Panc1 (cell line): ENCODE measurements at regions not wholly inside any gene's neighbourhood (a gene's known extent, or its start where the extent isn't known, plus 50 kb on each side); places are given as distances from the start of the nearest gene placed in this dataset.

Experiments
- POLR2AphosphoS5 ChIP-seq: IDR thresholded peaks from 2 replicates; pipeline ENCODE4 v1.6.1; 2012; ENCODE audit warnings: mild to moderate bottlenecking, low read depth, low read length, moderate library complexity
- REST ChIP-seq, 2 experiments: IDR thresholded peaks; 2 replicates each; pipeline ENCODE4 v1.6.1; 2011 to 2012; ENCODE audit warnings: low read depth in 2 of 2, control low read depth in 1 of 2, low read length in 1 of 2, mild to moderate bottlenecking in 1 of 2, moderate library complexity in 1 of 2; ENCODE audit not compliant: insufficient read depth in 1 of 2
- SIN3A ChIP-seq: IDR thresholded peaks from 2 replicates; pipeline ENCODE4 v1.6.1; 2012; ENCODE audit warnings: low read depth, mild to moderate bottlenecking, low read length, moderate library complexity, borderline replicate concordance; ENCODE audit not compliant: insufficient read depth
- TCF7L2 ChIP-seq: IDR thresholded peaks from 2 replicates; pipeline ENCODE4 v1.6.1; 2011; ENCODE audit warnings: mild to moderate bottlenecking, low read depth, low read length, inconsistent platforms
- TF ChIP-seq, protein P1 (sequence below): fragments of 450-650 bp; IDR thresholded peaks from 2 replicates; pipeline ENCODE4 v1.5.1; 2017; ENCODE audit warnings: mild to moderate bottlenecking

DNA sequence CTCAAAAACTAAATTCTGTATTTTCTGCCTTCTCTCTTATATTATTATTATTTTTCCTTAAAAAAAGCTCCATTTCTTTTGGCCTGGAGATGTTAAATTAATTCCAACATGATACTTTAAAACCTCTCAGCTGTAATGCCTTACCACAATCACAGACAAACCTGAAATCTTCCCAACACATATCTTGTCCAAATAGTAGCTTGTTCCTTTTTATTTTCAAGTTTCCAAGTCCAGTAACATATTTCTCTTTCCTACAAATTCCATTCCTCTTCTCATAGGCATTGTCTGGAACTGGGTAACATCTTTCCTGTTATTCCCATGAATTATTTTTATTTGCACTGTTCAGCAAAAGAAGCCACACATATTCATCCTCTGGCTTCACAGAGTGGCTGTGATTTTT lies 137.0 kb downstream of the SLITRK6 start:
- TF ChIP-seq, protein P1, sequence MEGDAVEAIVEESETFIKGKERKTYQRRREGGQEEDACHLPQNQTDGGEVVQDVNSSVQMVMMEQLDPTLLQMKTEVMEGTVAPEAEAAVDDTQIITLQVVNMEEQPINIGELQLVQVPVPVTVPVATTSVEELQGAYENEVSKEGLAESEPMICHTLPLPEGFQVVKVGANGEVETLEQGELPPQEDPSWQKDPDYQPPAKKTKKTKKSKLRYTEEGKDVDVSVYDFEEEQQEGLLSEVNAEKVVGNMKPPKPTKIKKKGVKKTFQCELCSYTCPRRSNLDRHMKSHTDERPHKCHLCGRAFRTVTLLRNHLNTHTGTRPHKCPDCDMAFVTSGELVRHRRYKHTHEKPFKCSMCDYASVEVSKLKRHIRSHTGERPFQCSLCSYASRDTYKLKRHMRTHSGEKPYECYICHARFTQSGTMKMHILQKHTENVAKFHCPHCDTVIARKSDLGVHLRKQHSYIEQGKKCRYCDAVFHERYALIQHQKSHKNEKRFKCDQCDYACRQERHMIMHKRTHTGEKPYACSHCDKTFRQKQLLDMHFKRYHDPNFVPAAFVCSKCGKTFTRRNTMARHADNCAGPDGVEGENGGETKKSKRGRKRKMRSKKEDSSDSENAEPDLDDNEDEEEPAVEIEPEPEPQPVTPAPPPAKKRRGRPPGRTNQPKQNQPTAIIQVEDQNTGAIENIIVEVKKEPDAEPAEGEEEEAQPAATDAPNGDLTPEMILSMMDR, result no peak
- TF ChIP-seq SIN3A (no peak), POLR2AphosphoS5 (no peak), REST (IDR thresholded peaks at IDR 0.05; ENCODE audit: insufficient read depth in 1 of 2, low read depth in 2 of 2, low read length in 1 of 2) (no peak), TCF7L2 (no peak)
